Right ventricle myocardium superior (tissue), 1 donor: ENCODE measurements at regions not wholly inside any gene's neighbourhood (a gene's known extent, or its start where the extent isn't known, plus 50 kb on each side); places are given as distances from the start of the nearest gene placed in this dataset.

Experiments
- ATAC-seq: fragments of 200-7000 bp; cut with Tn5 transposase; one replicate; pipeline ENCODE4 v1.9.1; 2020; ENCODE audit warnings: mild to moderate bottlenecking; ENCODE audit not compliant: poor library complexity
- DNase-seq: peaks from one replicate; pipeline ENCODE4 v3.0.0-alpha.2; 2020
- intact Hi-C: fragments of 100-400 bp; cut with DNase I; formaldehyde crosslinking; loops from one replicate; pipeline ENCODE4 v1.11.2; 2022
- donor health status: DM: no; HTN: yes; CAD: no; lungs with severe emphysema.

DNA sequence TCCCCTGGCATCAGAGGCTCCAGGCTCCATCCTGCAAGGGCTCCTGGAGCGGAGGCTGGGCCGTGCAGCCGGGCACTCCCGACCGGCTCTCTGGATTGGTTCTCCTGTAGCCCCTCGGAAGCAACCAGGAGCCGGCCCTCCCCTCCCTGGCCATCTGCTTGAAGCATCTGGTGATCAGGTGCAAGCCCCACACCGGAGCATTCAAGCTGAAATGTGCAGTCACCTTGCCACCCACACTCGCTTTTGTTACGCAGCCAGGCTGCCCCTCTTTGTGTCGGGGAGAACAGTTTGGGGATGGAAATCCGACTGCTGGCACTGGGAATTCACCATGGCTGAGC lies 258.8 kb downstream of the ZNF536 start:
- intact Hi-C loops: no loop called here
- no peak for DNase-seq
- ATAC-seq: no peak

DNA sequence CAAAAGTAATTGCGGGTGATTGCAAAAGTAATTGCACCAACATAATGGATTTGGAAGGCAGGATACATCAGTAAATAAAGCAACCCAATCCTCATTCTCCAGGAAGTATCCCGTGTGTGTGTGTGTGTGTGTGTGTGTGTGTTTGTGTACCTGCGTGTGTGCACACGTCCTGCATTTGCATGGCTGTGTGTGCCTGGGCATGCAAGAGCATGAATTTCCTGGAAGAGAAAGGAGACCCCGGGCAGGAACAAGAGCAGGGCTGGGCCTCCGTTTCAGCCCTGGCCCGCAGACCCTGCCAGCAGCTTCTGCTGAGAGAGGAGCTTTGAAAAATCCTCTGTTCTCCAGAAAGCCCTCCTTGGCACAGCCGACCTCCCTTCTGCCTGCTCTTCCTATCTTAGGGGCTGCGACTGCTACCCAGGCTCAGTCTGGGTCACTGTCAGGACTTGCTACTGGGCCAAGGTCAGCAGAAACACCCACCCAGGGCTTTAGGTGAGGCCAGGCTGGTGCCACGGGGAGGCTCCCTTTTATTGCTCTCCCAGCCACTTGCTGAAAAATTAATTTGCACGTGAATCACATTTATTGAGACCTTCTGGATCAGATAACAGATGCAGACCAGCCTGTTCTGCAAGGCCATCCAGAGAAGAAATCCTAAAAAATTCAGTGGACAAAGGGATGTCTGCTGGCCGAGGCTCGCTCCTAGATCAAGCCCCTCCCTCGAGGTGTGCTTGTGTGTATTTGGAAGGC lies 258.3 kb downstream of the ZNF536 start:
- ATAC-seq: no peak
- no peak for DNase-seq
- intact Hi-C loops: no loop called here

- DNase-seq (no peak), ATAC-seq (no peak)
- intact Hi-C loops: no loop called here
These were observed 256.9 kb downstream of the ZNF536 start for GRCh38 chr19:30629086-30629485.

- no peak for DNase-seq
- intact Hi-C loops: no loop called here
- no peak for ATAC-seq
These were observed 254.4 kb downstream of the ZNF536 start for GRCh38 chr19:30626626-30626966.

GRCh38 chr19:30625947-30626625 lies 253.9 kb downstream of the ZNF536 start:
- intact Hi-C loops: no loop called here
- no peak for ATAC-seq
- no peak for DNase-seq

- DNase-seq: no peak
- intact Hi-C loops: no loop called here
- ATAC-seq: no peak
These were observed 250.1 kb downstream of the ZNF536 start for GRCh38 chr19:30622276-30622675.

GRCh38 chr19:30621326-30621920 lies 249.2 kb downstream of the ZNF536 start:
- DNase-seq: no peak
- ATAC-seq: no peak
- intact Hi-C loops: no loop called here

DNA sequence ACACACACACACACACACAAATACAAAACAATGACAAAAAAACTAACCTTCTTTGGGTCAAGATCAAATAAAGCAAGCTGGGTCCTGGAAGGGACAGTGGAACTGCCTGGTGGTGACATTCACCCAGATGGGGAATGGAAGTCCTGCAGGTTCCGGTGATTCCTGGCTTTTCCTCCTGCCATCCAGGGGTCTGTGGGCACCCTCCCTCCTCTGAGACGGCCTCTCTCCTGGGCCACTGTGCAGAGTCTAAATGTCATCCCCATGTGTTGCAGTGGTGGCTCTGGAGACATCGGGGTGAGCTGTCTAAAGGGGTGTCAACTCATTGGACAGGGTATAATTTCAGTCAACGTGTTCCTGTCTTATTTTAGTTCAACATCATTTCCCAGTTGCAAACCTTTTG lies 248.2 kb downstream of the ZNF536 start:
- DNase-seq: no peak
- intact Hi-C loops: no loop called here
- ATAC-seq: no peak

DNA sequence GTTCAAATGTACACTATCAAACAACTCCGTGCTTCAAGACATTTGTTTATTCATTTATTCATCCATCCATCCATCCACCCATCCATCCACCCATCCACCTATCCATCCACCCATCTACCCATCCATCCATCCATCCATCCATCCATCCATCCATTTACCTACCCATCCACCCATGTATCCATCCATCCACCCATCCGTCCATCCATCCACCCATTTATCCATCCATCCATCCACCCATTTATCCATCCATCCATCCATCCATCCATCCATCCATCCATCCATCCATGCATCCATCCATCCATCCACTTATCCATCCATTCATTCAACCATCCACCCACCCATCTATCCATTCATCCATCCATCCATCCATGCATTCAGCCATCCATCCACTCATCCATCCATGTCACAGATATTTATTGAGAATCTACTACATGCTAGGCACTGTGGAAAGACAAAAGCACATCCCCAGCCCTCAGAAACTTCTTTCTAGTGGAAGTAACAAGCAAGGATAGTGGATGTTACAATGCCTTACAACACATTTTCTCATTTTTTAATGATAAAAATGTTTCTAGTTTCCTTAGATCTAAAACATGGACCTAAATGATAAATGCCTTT lies 237.6 kb downstream of the ZNF536 start:
- DNase-seq (no peak), ATAC-seq (no peak)
- intact Hi-C loops: no loop called here

GRCh38 chr19:30608471-30608870 lies 236.3 kb downstream of the ZNF536 start:
- intact Hi-C loops: no loop called here
- no peak for ATAC-seq
- DNase-seq: no peak
